H9 (cell line): ENCODE measurements at regions not wholly inside any gene's neighbourhood (a gene's known extent, or its start where the extent isn't known, plus 50 kb on each side); places are given as distances from the start of the nearest gene placed in this dataset.

Experiments
- DNase-seq: peaks from one replicate; pipeline ENCODE4 v3.0.0-alpha.2; 2017
- H2AFZ ChIP-seq: one replicate; pipeline ENCODE4 v1.6.1; 2013; ENCODE audit warnings: mild to moderate bottlenecking, low read length, control low read depth, moderate library complexity
- H2AK5ac ChIP-seq: 2 replicates; pipeline ENCODE4 v1.6.1; 2013; ENCODE audit warnings: low read length, control low read depth, mixed read lengths; ENCODE audit not compliant: insufficient read length
- H2BK120ac ChIP-seq: one replicate; pipeline ENCODE4 v1.6.1; 2013; ENCODE audit warnings: low read depth, mild to moderate bottlenecking, low read length, control low read depth, inconsistent platforms; ENCODE audit not compliant: poor library complexity, severe bottlenecking
- H2BK12ac ChIP-seq: 2 replicates; pipeline ENCODE4 v1.6.1; 2013; ENCODE audit warnings: low read length, control low read depth, mixed read lengths, low read depth; ENCODE audit not compliant: insufficient read length
- H2BK15ac ChIP-seq: 2 replicates; pipeline ENCODE4 v1.6.1; 2013; ENCODE audit warnings: low read depth, low read length, control low read depth
- H2BK20ac ChIP-seq: one replicate; pipeline ENCODE4 v1.6.1; 2013; ENCODE audit warnings: low read depth, mild to moderate bottlenecking, low read length, control low read depth, inconsistent platforms; ENCODE audit not compliant: poor library complexity, severe bottlenecking
- H2BK5ac ChIP-seq: 2 replicates; pipeline ENCODE4 v1.6.1; 2013; ENCODE audit warnings: low read length, control low read depth, mixed read lengths; ENCODE audit not compliant: insufficient read length
- H3K14ac ChIP-seq: 2 replicates; pipeline ENCODE4 v1.6.1; 2013; ENCODE audit warnings: low read length, control low read depth; ENCODE audit not compliant: insufficient read depth
- H3K18ac ChIP-seq: 2 replicates; pipeline ENCODE4 v1.6.1; 2013; ENCODE audit warnings: low read depth, mild to moderate bottlenecking, mixed read lengths, low read length, control low read depth; ENCODE audit not compliant: insufficient read length
- H3K23ac ChIP-seq: 2 replicates; pipeline ENCODE4 v1.6.1; 2013; ENCODE audit warnings: low read length, control low read depth, mixed read lengths, low read depth; ENCODE audit not compliant: insufficient read length
- H3K23me2 ChIP-seq: 2 replicates; pipeline ENCODE4 v1.6.1; 2013; ENCODE audit warnings: low read depth, mild to moderate bottlenecking, mixed read lengths, low read length, control low read depth; ENCODE audit not compliant: insufficient read length, poor library complexity, severe bottlenecking
- H3K27ac ChIP-seq: 2 replicates; pipeline ENCODE4 v1.5.1; 2013; ENCODE audit warnings: low read length, control low read depth, mixed read lengths, low read depth; ENCODE audit not compliant: insufficient read length
- H3K27me3 ChIP-seq: 2 replicates; pipeline ENCODE4 v1.6.1; 2013; ENCODE audit warnings: low read length, control low read depth, inconsistent platforms; ENCODE audit not compliant: insufficient read depth
- H3K4ac ChIP-seq: 2 replicates; pipeline ENCODE4 v1.6.1; 2013; ENCODE audit warnings: low read depth, mild to moderate bottlenecking, control low read depth, inconsistent platforms, low read length, moderate library complexity
- H3K4me1 ChIP-seq: 2 replicates; pipeline ENCODE4 v1.6.1; 2013; ENCODE audit warnings: low read length, control low read depth, inconsistent platforms; ENCODE audit not compliant: insufficient read depth
- H3K4me2 ChIP-seq: 2 replicates; pipeline ENCODE4 v1.6.1; 2013; ENCODE audit warnings: low read length, control low read depth, mixed read lengths; ENCODE audit not compliant: insufficient read length, insufficient read depth
- H3K56ac ChIP-seq: 2 replicates; pipeline ENCODE4 v1.6.1; 2013; ENCODE audit warnings: low read depth, mild to moderate bottlenecking, mixed read lengths, low read length, control low read depth; ENCODE audit not compliant: insufficient read length
- H3K79me1 ChIP-seq: 2 replicates; pipeline ENCODE4 v1.6.1; 2013; ENCODE audit warnings: low read depth, mild to moderate bottlenecking, moderate library complexity, low read length, control low read depth, inconsistent platforms; ENCODE audit not compliant: insufficient read depth, poor library complexity, severe bottlenecking
- H3K79me2 ChIP-seq: 2 replicates; pipeline ENCODE4 v1.6.1; 2013; ENCODE audit warnings: low read length, control low read depth, inconsistent platforms; ENCODE audit not compliant: insufficient read depth
- H3K9ac ChIP-seq: 2 replicates; pipeline ENCODE4 v1.6.1; 2013; ENCODE audit warnings: low read length, control low read depth, mixed read lengths; ENCODE audit not compliant: insufficient read length; ENCODE audit errors: extremely low read depth
- H3K9me3 ChIP-seq: one replicate; pipeline ENCODE4 v1.6.1; 2013; ENCODE audit warnings: low read depth, low read length, inconsistent platforms; ENCODE audit not compliant: control insufficient read depth
- H3T11ph ChIP-seq: one replicate; pipeline ENCODE4 v1.6.1; 2013; ENCODE audit warnings: mild to moderate bottlenecking, low read length, control low read depth, inconsistent platforms
- H4K20me1 ChIP-seq: one replicate; pipeline ENCODE4 v1.6.1; 2013; ENCODE audit not compliant: control insufficient read depth, insufficient read length, insufficient read depth
- H4K5ac ChIP-seq: 2 replicates; pipeline ENCODE4 v1.6.1; 2013; ENCODE audit warnings: low read depth, mild to moderate bottlenecking, mixed read lengths, low read length, control low read depth; ENCODE audit not compliant: insufficient read length
- H4K8ac ChIP-seq: replicated peaks from 2 replicates; pipeline ENCODE4 v1.6.1; 2013; ENCODE audit warnings: low read length, control low read depth, mixed read lengths, low read depth; ENCODE audit not compliant: insufficient read length
- H4K91ac ChIP-seq: 2 replicates; pipeline ENCODE4 v1.6.1; 2013; ENCODE audit warnings: low read depth, mild to moderate bottlenecking, moderate library complexity, mixed read lengths, low read length, control low read depth; ENCODE audit not compliant: insufficient read length
- H3K27ac Mint-ChIP-seq, 3 experiments: 2 replicates in 2 of 3; 3 replicates in 1 of 3; pipeline ENCODE4 v1.8.0; 2020 to 2021; ENCODE audit warnings: mixed read lengths in 3 of 3, mild to moderate bottlenecking in 1 of 3, moderate library complexity in 1 of 3
- H3K27me3 Mint-ChIP-seq: 2 replicates; pipeline ENCODE4 v1.8.0; 2021; ENCODE audit warnings: low read depth, mild to moderate bottlenecking, moderate library complexity, mixed read lengths
- H3K36me3 Mint-ChIP-seq, 3 experiments: 2 replicates in 2 of 3; 3 replicates in 1 of 3; pipeline ENCODE4 v1.8.0; 2020 to 2021; ENCODE audit warnings: low read depth in 3 of 3, mixed read lengths in 3 of 3; ENCODE audit not compliant: insufficient read depth in 1 of 3
- H3K4me1 Mint-ChIP-seq, 2 experiments: 2 replicates each; pipeline ENCODE4 v1.8.0; 2020; ENCODE audit warnings: mixed read lengths in 2 of 2
- H3K4me3 Mint-ChIP-seq, 2 experiments: 2 replicates in 1 of 2; 3 replicates in 1 of 2; pipeline ENCODE4 v1.8.0; 2020 to 2021; ENCODE audit warnings: mild to moderate bottlenecking in 2 of 2, mixed read lengths in 2 of 2, moderate library complexity in 1 of 2
- H3K9me3 Mint-ChIP-seq, 2 experiments: 2 replicates in 1 of 2; 3 replicates in 1 of 2; pipeline ENCODE4 v1.8.0; 2020; ENCODE audit warnings: mild to moderate bottlenecking in 2 of 2, mixed read lengths in 2 of 2, moderate library complexity in 1 of 2
- WGBS: extraction: QIAGEN DNeasy Blood & Tissue Kit; methylation state at CpG from one replicate; pipeline ENCODE4 v1.1.7; 2013; ENCODE audit warnings: missing lambda C conversion rate, low lambda C conversion rate, mixed read lengths; ENCODE audit not compliant: insufficient read length; ENCODE audit errors: extremely low coverage; 5-methylcytosine and 5-hydroxymethylcytosine counted together
- TF ChIP-seq, protein P1 (sequence below): fragments of 200-600 bp; sonication (generic); conservative IDR thresholded peaks from 3 replicates; pipeline ENCODE4 v1.8.0; 2021; ENCODE audit warnings: antibody characterized with exemption, mild to moderate bottlenecking

DNA sequence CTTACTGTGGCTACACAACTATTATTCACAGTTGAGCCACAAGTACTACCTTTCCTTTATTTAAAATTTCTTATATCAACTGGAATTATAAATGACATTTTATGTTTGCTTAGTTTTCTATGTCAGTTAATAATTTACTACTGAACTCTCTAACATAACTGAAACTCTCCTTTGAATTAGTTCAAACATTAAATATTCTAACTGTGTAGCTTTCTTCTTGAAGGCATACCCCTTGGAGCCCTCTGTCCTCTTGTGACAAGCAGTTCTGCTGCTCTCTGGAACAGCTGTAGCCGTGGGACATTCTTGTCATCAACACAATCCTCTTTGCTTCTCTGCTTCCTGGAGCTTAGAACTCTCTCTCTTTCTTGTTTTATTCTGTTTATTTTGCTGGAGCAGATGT is 244.8 kb downstream of the NHLRC3 start:
- no peak overlapping the region for H3K27ac Mint-ChIP-seq
- H2AFZ ChIP-seq: no peak overlapping the region
- no peak overlapping the region for H3K27ac ChIP-seq
- no peak overlapping the region for H2BK15ac ChIP-seq
- no peak overlapping the region for H3K56ac ChIP-seq
- H3K4me3 Mint-ChIP-seq: no peak overlapping the region
- no peak overlapping the region for H3K14ac ChIP-seq
- no peak overlapping the region for H3K18ac ChIP-seq
- no peaks in the 10 kb centered on the region for H3K23me2 ChIP-seq
- H3K23ac ChIP-seq: no peak overlapping the region
- DNase-seq: no peak
- H3K9ac ChIP-seq: no peak overlapping the region
- H4K91ac ChIP-seq: no peak overlapping the region
- no peaks in the 10 kb centered on the region for H3K79me2 ChIP-seq
- no peak overlapping the region for H2BK20ac ChIP-seq
- H4K8ac ChIP-seq: no peak overlapping the region
- H2BK120ac ChIP-seq: no peak overlapping the region
- H2BK5ac ChIP-seq: no peak overlapping the region
- H3K4ac ChIP-seq: no peak overlapping the region
- H3K4me2 ChIP-seq: no peak overlapping the region
- no peaks in the 10 kb centered on the region for H3K9me3 ChIP-seq
- peaks cover 0 to 4% of the 10 kb centered on the region in 2 experiments; a peak in 1 of 4 replicates for H3K4me1 Mint-ChIP-seq
- no CpG with 5 or more reads among the region's 1 CpG for WGBS
- H3K9me3 Mint-ChIP-seq: peaks cover 8 to 16% of the 10 kb centered on the region in 2 experiments
- TF ChIP-seq, protein P1, sequence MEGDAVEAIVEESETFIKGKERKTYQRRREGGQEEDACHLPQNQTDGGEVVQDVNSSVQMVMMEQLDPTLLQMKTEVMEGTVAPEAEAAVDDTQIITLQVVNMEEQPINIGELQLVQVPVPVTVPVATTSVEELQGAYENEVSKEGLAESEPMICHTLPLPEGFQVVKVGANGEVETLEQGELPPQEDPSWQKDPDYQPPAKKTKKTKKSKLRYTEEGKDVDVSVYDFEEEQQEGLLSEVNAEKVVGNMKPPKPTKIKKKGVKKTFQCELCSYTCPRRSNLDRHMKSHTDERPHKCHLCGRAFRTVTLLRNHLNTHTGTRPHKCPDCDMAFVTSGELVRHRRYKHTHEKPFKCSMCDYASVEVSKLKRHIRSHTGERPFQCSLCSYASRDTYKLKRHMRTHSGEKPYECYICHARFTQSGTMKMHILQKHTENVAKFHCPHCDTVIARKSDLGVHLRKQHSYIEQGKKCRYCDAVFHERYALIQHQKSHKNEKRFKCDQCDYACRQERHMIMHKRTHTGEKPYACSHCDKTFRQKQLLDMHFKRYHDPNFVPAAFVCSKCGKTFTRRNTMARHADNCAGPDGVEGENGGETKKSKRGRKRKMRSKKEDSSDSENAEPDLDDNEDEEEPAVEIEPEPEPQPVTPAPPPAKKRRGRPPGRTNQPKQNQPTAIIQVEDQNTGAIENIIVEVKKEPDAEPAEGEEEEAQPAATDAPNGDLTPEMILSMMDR: no peak
- no peak overlapping the region for H3T11ph ChIP-seq
- H3K27me3 Mint-ChIP-seq: peaks cover 25% of the 10 kb centered on the region
- no peak overlapping the region for H4K5ac ChIP-seq
- no peaks in the 10 kb centered on the region for H4K20me1 ChIP-seq
- H3K27me3 ChIP-seq: no peaks in the 10 kb centered on the region; the same call in 1 of the 2 replicates
- peaks cover 2 to 9% (median 4%) of the 10 kb centered on the region in 3 experiments; a peak in 5 of 7 replicates for H3K36me3 Mint-ChIP-seq
- no peaks in the 10 kb centered on the region for H3K79me1 ChIP-seq
- H2AK5ac ChIP-seq: no peak overlapping the region
- no peaks in the 10 kb centered on the region for H3K4me1 ChIP-seq
- H2BK12ac ChIP-seq: no peak overlapping the region
